ENCODE measurements at regions not wholly inside any gene's neighbourhood (a gene's known extent, or its start where the extent isn't known, plus 50 kb on each side); places are given as distances from the start of the nearest gene placed in this dataset.

DNA sequence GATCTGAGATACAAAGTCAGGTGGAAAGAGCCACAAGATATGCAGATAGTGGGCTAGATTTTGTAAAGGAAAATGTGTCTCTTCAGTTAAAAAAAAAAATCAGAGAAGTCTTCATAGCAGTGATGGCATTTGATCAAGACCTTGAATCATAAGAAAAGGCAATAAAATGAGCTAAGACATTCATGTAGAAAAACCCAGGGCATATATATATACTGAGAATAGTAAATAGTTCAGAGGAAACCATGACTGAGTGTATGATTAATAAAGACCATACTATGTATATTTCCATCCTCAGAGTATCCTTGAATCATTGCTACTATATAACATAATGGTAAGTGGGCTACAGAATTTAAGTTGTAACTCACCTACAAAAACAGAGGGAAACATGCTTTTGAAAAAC lies 321.7 kb upstream of the NR5A2 start:
- no peak overlapping the region for H3K4me3 ChIP-seq
- H3K36me3 ChIP-seq, result no peaks in the 10 kb centered on the region
- no peaks in the 10 kb centered on the region for H3K4me1 ChIP-seq
- no peaks in the 10 kb centered on the region for H3K27me3 ChIP-seq
- TF ChIP-seq POLR2A (IDR thresholded peaks at IDR 0.05) (no peak), POLR2AphosphoS5 (IDR thresholded peaks at IDR 0.05; ENCODE audit: insufficient read depth in 1 of 2, low read depth in 1 of 2) (no peak)
- TF ChIP-seq, protein P1, sequence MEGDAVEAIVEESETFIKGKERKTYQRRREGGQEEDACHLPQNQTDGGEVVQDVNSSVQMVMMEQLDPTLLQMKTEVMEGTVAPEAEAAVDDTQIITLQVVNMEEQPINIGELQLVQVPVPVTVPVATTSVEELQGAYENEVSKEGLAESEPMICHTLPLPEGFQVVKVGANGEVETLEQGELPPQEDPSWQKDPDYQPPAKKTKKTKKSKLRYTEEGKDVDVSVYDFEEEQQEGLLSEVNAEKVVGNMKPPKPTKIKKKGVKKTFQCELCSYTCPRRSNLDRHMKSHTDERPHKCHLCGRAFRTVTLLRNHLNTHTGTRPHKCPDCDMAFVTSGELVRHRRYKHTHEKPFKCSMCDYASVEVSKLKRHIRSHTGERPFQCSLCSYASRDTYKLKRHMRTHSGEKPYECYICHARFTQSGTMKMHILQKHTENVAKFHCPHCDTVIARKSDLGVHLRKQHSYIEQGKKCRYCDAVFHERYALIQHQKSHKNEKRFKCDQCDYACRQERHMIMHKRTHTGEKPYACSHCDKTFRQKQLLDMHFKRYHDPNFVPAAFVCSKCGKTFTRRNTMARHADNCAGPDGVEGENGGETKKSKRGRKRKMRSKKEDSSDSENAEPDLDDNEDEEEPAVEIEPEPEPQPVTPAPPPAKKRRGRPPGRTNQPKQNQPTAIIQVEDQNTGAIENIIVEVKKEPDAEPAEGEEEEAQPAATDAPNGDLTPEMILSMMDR (IDR thresholded peaks at IDR 0.05), result no peak
- intact Hi-C loops (cut with DNase I), result no loop called here
- H3K9me3 ChIP-seq, result no peaks in the 10 kb centered on the region
- no peak for DNase-seq (ENCODE audit: extremely low spot score in 2 of 2)
- H3K27ac ChIP-seq, result no peak overlapping the region

DNA sequence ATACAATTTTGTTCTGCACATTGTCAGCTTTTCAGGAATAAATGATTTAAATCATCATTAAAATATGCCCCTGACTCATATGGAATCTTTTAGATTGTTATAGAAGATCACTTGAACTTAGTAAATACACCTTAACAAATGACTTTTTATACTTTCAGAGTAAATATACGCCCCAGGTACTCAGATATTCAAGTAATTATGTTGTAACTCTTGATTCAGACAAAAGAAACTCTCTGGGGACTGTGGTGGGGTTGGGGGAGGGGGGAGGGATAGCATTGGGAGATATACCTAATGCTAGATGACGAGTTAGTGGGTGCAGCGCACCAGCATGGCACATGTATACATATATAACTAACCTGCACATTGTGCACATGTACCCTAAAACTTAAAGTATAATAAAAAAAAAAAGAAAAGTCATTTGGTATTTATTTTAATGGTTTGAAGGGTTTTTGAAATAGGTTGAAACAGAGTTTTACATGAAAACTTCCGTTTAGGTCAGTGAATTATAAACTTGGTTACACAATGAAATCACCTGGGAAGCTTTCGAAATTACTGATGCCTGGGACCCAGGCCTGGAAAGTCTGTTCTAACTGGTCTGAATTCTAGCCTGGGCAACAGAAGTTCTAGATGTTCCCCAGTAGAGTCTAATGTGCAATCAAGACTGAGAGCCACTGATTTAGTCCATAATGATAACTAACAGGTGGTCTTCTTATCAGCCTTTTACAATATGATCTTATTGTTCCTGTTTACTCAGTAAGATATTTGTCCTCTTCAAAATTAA lies 320.5 kb upstream of the NR5A2 start:
- intact Hi-C loops (cut with DNase I), result no loop called here
- Histone ChIP-seq H3K27ac (no peak overlapping the region), H3K9me3 (no peaks in the 10 kb centered on the region), H3K4me1 (no peaks in the 10 kb centered on the region), H3K4me3 (no peak overlapping the region), H3K27me3 (no peaks in the 10 kb centered on the region), H3K36me3 (no peaks in the 10 kb centered on the region)
- no peak for DNase-seq (ENCODE audit: extremely low spot score in 2 of 2)
- TF ChIP-seq, protein P1 (IDR thresholded peaks at IDR 0.05), result no peak

DNA sequence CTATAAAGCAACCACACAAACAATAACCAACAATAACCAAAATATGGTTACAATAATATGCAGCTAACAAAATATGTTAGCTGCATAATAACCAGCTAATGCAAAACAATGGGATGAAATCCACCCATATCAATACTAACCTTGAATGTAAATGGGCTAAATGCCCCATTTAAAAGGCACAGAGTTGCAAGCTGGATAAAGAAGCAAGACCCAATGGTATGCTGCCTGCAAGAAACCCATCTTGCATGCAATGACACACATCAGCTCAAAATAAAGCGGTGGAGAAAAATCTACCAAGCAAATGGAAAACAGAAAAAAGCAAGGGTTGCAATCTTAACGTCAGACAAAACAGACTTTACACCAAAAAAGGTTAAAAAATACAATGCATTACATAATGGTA lies 316.5 kb upstream of the NR5A2 start:
- Histone ChIP-seq H3K36me3 (no peaks in the 10 kb centered on the region), H3K27me3 (no peaks in the 10 kb centered on the region), H3K27ac (no peak overlapping the region), H3K9me3 (no peaks in the 10 kb centered on the region), H3K4me3 (no peak overlapping the region), H3K4me1 (no peaks in the 10 kb centered on the region)
- no peak for TF ChIP-seq POLR2AphosphoS5 (IDR thresholded peaks at IDR 0.05; ENCODE audit: insufficient read depth in 1 of 2, low read depth in 1 of 2)
- TF ChIP-seq POLR2A (IDR thresholded peaks at IDR 0.05), result no peak
- TF ChIP-seq, protein P1 (IDR thresholded peaks at IDR 0.05), result no peak
- no peak for DNase-seq (ENCODE audit: extremely low spot score in 2 of 2)
- intact Hi-C loops (cut with DNase I), result no loop called here

DNA sequence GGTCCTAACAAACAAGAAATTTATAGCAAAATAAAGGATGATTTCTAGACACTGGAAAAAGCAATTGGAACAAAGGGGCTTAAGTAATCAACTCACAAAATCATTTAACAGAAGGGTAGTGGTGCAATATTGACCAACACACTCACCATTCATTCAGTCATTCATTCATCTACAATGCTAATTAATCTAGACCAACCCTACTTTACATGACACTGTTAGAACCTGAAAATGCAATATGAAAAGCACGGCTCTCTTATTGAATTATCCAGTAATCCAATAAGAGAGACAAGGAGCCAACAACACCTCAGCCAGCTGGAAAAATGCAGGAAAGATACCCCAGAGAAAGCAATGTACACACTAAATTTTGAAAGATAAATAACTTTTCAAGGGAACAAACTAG lies 310.8 kb upstream of the NR5A2 start:
- H3K4me3 ChIP-seq, result no peak overlapping the region
- H3K27ac ChIP-seq, result no peak overlapping the region
- intact Hi-C loops (cut with DNase I), result no loop called here
- H3K27me3 ChIP-seq, result no peaks in the 10 kb centered on the region
- DNase-seq (ENCODE audit: extremely low spot score in 2 of 2), result no peak
- no peaks in the 10 kb centered on the region for H3K9me3 ChIP-seq
- TF ChIP-seq, protein P1 (IDR thresholded peaks at IDR 0.05), result no peak
- TF ChIP-seq POLR2A (IDR thresholded peaks at IDR 0.05) (no peak), POLR2AphosphoS5 (IDR thresholded peaks at IDR 0.05; ENCODE audit: insufficient read depth in 1 of 2, low read depth in 1 of 2) (no peak)
- no peaks in the 10 kb centered on the region for H3K36me3 ChIP-seq
- no peaks in the 10 kb centered on the region for H3K4me1 ChIP-seq

DNA sequence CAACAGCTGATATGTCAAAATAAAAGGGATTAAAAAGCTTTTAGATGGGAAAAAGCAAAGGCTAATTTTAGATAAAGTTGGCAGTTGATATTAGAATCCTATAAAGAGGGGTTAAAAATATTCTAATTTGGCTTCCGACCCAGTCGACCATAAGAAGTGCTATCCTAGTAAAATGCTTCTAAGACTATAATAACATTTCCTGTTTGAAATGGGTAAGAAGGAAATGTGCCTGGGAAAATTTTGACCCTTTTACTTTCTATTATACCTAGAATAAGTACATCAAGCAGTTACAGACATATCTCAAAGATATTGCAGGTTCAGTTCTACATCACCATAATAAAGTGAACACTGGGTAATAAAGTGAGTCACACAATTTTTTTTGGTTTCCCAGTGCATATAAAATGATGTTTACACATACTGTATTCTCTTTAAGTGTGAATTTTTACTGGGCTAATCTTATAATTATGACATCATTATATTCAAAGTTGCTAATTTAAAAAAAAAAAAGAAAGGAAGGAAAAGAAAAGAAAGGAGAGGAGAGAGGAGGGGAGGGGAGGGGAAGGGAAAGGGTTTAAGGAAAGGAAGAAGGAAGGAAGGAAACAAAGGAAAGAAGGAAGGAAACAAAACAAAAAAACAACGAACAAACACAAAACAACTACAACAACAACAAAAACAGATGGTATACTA lies 308.2 kb upstream of the NR5A2 start:
- H3K4me3 ChIP-seq, result no peak overlapping the region
- TF ChIP-seq, protein P1 (IDR thresholded peaks at IDR 0.05), result no peak
- TF ChIP-seq POLR2A (IDR thresholded peaks at IDR 0.05) (no peak), POLR2AphosphoS5 (IDR thresholded peaks at IDR 0.05; ENCODE audit: insufficient read depth in 1 of 2, low read depth in 1 of 2) (no peak)
- intact Hi-C loops (cut with DNase I), result no loop called here

More for the DNA sequence above, 308.2 kb upstream of the NR5A2 start:
- H3K27me3 ChIP-seq, result no peaks in the 10 kb centered on the region
- no peak overlapping the region for H3K27ac ChIP-seq
- no peaks in the 10 kb centered on the region for H3K36me3 ChIP-seq
- H3K9me3 ChIP-seq, result no peaks in the 10 kb centered on the region
- H3K4me1 ChIP-seq, result no peaks in the 10 kb centered on the region
- no peak for DNase-seq (ENCODE audit: extremely low spot score in 2 of 2)

Data from vagina (tissue), 2 donors.